Liver (tissue), 8 donors: ENCODE measurements at regions not wholly inside any gene's neighbourhood (a gene's known extent, or its start where the extent isn't known, plus 50 kb on each side); places are given as distances from the start of the nearest gene placed in this dataset.

ENCODE experiments used
- DNase-seq: peaks from one replicate; pipeline ENCODE4 v3.0.0-alpha.2; 2017; ENCODE audit warnings: low spot score
- H3K27ac ChIP-seq, 2 donors: one replicate each; pipeline ENCODE4 v1.7.0; 2013; ENCODE audit warnings: inconsistent platforms in 2 of 2, low read length in 2 of 2, control low read depth in 1 of 2, low read depth in 1 of 2, mild to moderate bottlenecking in 1 of 2
- H3K27me3 ChIP-seq, 4 donors: one replicate each; pipeline versions ENCODE4 v1.6.1 to v1.7.0; 2013; ENCODE audit warnings: low read length in 3 of 4, inconsistent platforms in 1 of 4, mild to moderate bottlenecking in 1 of 4, moderate library complexity in 1 of 4; ENCODE audit not compliant: control insufficient read depth in 4 of 4, insufficient read depth in 4 of 4
- H3K36me3 ChIP-seq, 4 donors: one replicate each; pipeline versions ENCODE4 v1.6.1 to v1.7.0; 2013; ENCODE audit warnings: low read length in 3 of 4, mild to moderate bottlenecking in 3 of 4, low read depth in 1 of 4, moderate library complexity in 1 of 4; ENCODE audit not compliant: control insufficient read depth in 4 of 4, insufficient read depth in 3 of 4
- H3K4me1 ChIP-seq, 4 donors: one replicate each; pipeline versions ENCODE4 v1.6.1 to v1.7.0; 2013; ENCODE audit warnings: low read length in 3 of 4, mild to moderate bottlenecking in 3 of 4, moderate library complexity in 1 of 4; ENCODE audit not compliant: control insufficient read depth in 4 of 4, insufficient read depth in 4 of 4
- H3K4me3 ChIP-seq, 3 donors: one replicate each; pipeline versions ENCODE4 v1.6.1 to v1.7.0; 2013; ENCODE audit warnings: low read length in 3 of 3, control low read depth in 1 of 3, low read depth in 1 of 3, mild to moderate bottlenecking in 1 of 3
- H3K9ac ChIP-seq, 2 donors: one replicate each; pipeline ENCODE4 v1.7.0; 2013; ENCODE audit warnings: low read length in 2 of 2, mild to moderate bottlenecking in 2 of 2, moderate library complexity in 2 of 2, control low read depth in 1 of 2, low read depth in 1 of 2
- H3K9me3 ChIP-seq, 4 donors: one replicate each; pipeline versions ENCODE4 v1.6.1 to v1.7.0; 2013; ENCODE audit warnings: low read length in 3 of 4; ENCODE audit not compliant: control insufficient read depth in 4 of 4
- FOXA1 ChIP-seq: IDR thresholded peaks from 2 replicates; pipeline ENCODE4 v1.6.1; 2016; ENCODE audit warnings: antibody characterized with exemption
- FOXA2 ChIP-seq: IDR thresholded peaks from 2 replicates; pipeline ENCODE4 v1.6.1; 2016; ENCODE audit warnings: antibody characterized with exemption
- GABPA ChIP-seq, 2 donors: IDR thresholded peaks in 1 of 2; conservative IDR thresholded peaks in 1 of 2; 2 replicates each; pipeline ENCODE4 v1.6.1; 2016; ENCODE audit warnings: antibody characterized with exemption in 2 of 2, mild to moderate bottlenecking in 1 of 2, moderate library complexity in 1 of 2
- HNF4A ChIP-seq, 2 donors: conservative IDR thresholded peaks; 2 replicates each; pipeline ENCODE4 v1.6.1; 2016; ENCODE audit warnings: antibody characterized with exemption in 2 of 2, mild to moderate bottlenecking in 2 of 2
- HNF4G ChIP-seq: IDR thresholded peaks from 2 replicates; pipeline ENCODE4 v1.6.1; 2016; ENCODE audit warnings: antibody characterized with exemption
- JUND ChIP-seq, 2 donors: IDR thresholded peaks; 2 replicates each; pipeline ENCODE4 v1.6.1; 2016; ENCODE audit warnings: antibody characterized with exemption in 2 of 2
- NR2F2 ChIP-seq: IDR thresholded peaks from 2 replicates; pipeline ENCODE4 v1.6.1; 2016; ENCODE audit warnings: antibody characterized with exemption
- RXRA ChIP-seq, 2 donors: IDR thresholded peaks; 2 replicates each; pipeline ENCODE4 v1.6.1; 2017 to 2018; ENCODE audit warnings: antibody characterized with exemption in 2 of 2, mild to moderate bottlenecking in 1 of 2
- TAF1 ChIP-seq: conservative IDR thresholded peaks from 2 replicates; pipeline ENCODE4 v1.6.1; 2016; ENCODE audit warnings: antibody characterized with exemption, mild to moderate bottlenecking
- WGBS: extraction: QIAGEN DNeasy Blood & Tissue Kit; methylation state at CpG from one replicate; pipeline ENCODE4 v1.1.7; 2013; 5-methylcytosine and 5-hydroxymethylcytosine counted together
- TF ChIP-seq, protein P1 (sequence below): IDR thresholded peaks from 2 replicates; pipeline ENCODE4 v1.6.1; 2016; ENCODE audit warnings: antibody characterized with exemption
- TF ChIP-seq, protein P2 (sequence below): fragments of 150-350 bp; IDR thresholded peaks from 2 replicates; pipeline ENCODE4 v1.5.1; 2017; ENCODE audit warnings: improper control_type of control experiment, low read depth, low read length; ENCODE audit not compliant: missing input control
- TF ChIP-seq, protein P3 (sequence below): IDR thresholded peaks from 2 replicates; pipeline ENCODE4 v1.6.1; 2016; ENCODE audit warnings: antibody characterized with exemption, mild to moderate bottlenecking
- donor health status: healthy.
- donor health status: healthy.
- donor health status: healthy.
- donor health status: healthy.
- donor health status: healthy.

DNA sequence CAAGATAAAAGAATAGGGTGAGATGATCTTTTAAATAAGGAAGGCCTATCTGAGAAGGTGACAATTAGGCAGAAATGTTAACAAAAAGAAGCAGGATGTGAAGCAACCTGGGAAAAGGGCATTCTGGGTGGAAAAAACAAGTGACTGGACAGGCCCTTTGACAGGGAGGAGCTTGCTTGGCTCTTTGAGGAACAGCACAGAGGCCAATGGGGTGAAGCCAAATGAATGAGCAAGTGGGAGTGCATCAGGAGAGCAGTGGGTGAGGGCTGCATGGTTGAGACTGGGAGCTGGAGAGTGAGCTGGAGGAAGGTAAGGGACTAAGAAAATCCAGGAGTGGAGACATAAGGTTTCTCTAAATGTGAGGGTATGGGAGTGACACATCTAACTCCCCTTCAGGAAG lies 126.9 kb downstream of the TDRD15 start:
- no peaks in the 10 kb centered on the region for H3K36me3 ChIP-seq
- no peak for DNase-seq
- no peaks in the 10 kb centered on the region for H3K9me3 ChIP-seq
- no peaks in the 10 kb centered on the region for H3K27me3 ChIP-seq
- H3K4me3 ChIP-seq, result no peak overlapping the region
- H3K9ac ChIP-seq, result no peak overlapping the region
- no peak for TF ChIP-seq HNF4A (conservative IDR thresholded peaks at IDR 0.05)
- TF ChIP-seq, protein P1, sequence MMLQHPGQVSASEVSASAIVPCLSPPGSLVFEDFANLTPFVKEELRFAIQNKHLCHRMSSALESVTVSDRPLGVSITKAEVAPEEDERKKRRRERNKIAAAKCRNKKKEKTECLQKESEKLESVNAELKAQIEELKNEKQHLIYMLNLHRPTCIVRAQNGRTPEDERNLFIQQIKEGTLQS, result no peak
- TF ChIP-seq, protein P2, sequence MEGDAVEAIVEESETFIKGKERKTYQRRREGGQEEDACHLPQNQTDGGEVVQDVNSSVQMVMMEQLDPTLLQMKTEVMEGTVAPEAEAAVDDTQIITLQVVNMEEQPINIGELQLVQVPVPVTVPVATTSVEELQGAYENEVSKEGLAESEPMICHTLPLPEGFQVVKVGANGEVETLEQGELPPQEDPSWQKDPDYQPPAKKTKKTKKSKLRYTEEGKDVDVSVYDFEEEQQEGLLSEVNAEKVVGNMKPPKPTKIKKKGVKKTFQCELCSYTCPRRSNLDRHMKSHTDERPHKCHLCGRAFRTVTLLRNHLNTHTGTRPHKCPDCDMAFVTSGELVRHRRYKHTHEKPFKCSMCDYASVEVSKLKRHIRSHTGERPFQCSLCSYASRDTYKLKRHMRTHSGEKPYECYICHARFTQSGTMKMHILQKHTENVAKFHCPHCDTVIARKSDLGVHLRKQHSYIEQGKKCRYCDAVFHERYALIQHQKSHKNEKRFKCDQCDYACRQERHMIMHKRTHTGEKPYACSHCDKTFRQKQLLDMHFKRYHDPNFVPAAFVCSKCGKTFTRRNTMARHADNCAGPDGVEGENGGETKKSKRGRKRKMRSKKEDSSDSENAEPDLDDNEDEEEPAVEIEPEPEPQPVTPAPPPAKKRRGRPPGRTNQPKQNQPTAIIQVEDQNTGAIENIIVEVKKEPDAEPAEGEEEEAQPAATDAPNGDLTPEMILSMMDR, result no peak
- H3K4me1 ChIP-seq, result no peaks in the 10 kb centered on the region
- H3K27ac ChIP-seq, result no peak overlapping the region

DNA sequence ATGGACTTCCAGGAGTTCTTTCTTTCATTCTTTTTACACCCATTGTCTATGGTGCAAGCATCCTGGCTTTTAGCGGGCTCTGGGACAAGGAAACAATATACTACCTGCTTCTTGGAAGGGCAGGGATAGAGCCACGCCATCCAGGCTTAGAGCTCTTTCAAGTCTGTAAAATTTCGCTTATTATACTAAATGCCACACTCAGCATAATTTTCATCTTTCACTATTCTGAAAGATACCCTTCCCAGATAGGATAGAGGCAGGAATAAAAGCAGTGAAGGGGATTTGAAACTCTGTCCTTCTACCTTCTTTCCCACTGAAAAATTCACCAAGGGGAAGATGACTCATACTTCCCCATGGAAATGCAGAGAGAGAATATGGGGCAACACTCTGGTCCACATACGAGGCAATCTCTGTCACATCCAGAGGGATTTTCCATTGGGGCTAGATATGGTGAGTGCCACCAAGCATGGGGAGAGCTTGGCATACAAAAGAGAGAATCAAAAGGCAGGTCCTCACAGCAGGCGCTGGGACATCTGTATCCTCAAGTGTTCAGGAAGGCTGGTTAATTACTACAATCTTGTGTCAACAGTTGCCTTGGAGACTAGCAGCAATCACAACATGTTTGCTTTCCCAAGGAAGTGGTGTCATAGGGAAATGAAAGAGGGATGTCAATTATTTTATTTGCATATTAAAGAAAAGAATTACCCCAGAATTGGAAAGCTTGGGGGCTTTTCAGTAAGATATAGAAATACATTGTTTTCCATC lies 127.6 kb downstream of the TDRD15 start:
- Histone ChIP-seq H3K4me3 (no peak overlapping the region), H3K4me1 (no peaks in the 10 kb centered on the region), H3K9me3 (no peaks in the 10 kb centered on the region), H3K9ac (no peak overlapping the region), H3K27ac (no peak overlapping the region), H3K36me3 (no peaks in the 10 kb centered on the region), H3K27me3 (no peaks in the 10 kb centered on the region)
- WGBS, result 76% methylated on average over 5 of the region's 5 CpGs
- no peak for TF ChIP-seq NR2F2
- no peak for TF ChIP-seq FOXA1
- no peak for TF ChIP-seq HNF4G
- TF ChIP-seq GABPA (IDR thresholded peaks at IDR 0.05 in 1 of 2, conservative IDR thresholded peaks at IDR 0.05 in 1 of 2), result no peak
- no peak for TF ChIP-seq RXRA (IDR thresholded peaks at IDR 0.05)
- TF ChIP-seq, protein P2, result no peak
- TF ChIP-seq JUND (IDR thresholded peaks at IDR 0.05), result no peak
- TF ChIP-seq FOXA2, result no peak
- TF ChIP-seq, protein P1, result no peak
- TF ChIP-seq, protein P3, sequence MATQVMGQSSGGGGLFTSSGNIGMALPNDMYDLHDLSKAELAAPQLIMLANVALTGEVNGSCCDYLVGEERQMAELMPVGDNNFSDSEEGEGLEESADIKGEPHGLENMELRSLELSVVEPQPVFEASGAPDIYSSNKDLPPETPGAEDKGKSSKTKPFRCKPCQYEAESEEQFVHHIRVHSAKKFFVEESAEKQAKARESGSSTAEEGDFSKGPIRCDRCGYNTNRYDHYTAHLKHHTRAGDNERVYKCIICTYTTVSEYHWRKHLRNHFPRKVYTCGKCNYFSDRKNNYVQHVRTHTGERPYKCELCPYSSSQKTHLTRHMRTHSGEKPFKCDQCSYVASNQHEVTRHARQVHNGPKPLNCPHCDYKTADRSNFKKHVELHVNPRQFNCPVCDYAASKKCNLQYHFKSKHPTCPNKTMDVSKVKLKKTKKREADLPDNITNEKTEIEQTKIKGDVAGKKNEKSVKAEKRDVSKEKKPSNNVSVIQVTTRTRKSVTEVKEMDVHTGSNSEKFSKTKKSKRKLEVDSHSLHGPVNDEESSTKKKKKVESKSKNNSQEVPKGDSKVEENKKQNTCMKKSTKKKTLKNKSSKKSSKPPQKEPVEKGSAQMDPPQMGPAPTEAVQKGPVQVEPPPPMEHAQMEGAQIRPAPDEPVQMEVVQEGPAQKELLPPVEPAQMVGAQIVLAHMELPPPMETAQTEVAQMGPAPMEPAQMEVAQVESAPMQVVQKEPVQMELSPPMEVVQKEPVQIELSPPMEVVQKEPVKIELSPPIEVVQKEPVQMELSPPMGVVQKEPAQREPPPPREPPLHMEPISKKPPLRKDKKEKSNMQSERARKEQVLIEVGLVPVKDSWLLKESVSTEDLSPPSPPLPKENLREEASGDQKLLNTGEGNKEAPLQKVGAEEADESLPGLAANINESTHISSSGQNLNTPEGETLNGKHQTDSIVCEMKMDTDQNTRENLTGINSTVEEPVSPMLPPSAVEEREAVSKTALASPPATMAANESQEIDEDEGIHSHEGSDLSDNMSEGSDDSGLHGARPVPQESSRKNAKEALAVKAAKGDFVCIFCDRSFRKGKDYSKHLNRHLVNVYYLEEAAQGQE, result no peak
- no peak for TF ChIP-seq TAF1
- no peak for DNase-seq
